Trophoblast cell (in vitro differentiated cells and primary cell): ENCODE measurements at regions not wholly inside any gene's neighbourhood (a gene's known extent, or its start where the extent isn't known, plus 50 kb on each side); places are given as distances from the start of the nearest gene placed in this dataset.

Experiments used
- DNase-seq, 2 donors: peaks; one replicate each; pipeline ENCODE4 v3.0.0-alpha.2; 2016
- H2AFZ ChIP-seq: 2 replicates; pipeline ENCODE4 v1.6.1; 2013; ENCODE audit warnings: low read length, moderate library complexity, mild to moderate bottlenecking; ENCODE audit not compliant: insufficient read depth, poor library complexity
- H2AK5ac ChIP-seq: 2 replicates; pipeline ENCODE4 v1.6.1; 2013; ENCODE audit warnings: mild to moderate bottlenecking, low read length
- H2BK120ac ChIP-seq: 2 replicates; pipeline ENCODE4 v1.6.1; 2013; ENCODE audit warnings: low read length, mild to moderate bottlenecking, moderate library complexity; ENCODE audit not compliant: insufficient read depth, poor library complexity
- H2BK12ac ChIP-seq: 2 replicates; pipeline ENCODE4 v1.6.1; 2013; ENCODE audit warnings: mild to moderate bottlenecking, low read length, moderate library complexity
- H2BK5ac ChIP-seq: 2 replicates; pipeline ENCODE4 v1.6.1; 2013; ENCODE audit warnings: low read length, low read depth, moderate library complexity, mild to moderate bottlenecking; ENCODE audit not compliant: poor library complexity
- H3K14ac ChIP-seq: 2 replicates; pipeline ENCODE4 v1.6.1; 2013; ENCODE audit warnings: mild to moderate bottlenecking, low read length
- H3K18ac ChIP-seq: 2 replicates; pipeline ENCODE4 v1.6.1; 2013; ENCODE audit warnings: mild to moderate bottlenecking, low read length
- H3K23ac ChIP-seq: 2 replicates; pipeline ENCODE4 v1.6.1; 2013; ENCODE audit warnings: low read length
- H3K27ac ChIP-seq: 2 replicates; pipeline ENCODE4 v1.5.1; 2013; ENCODE audit warnings: low read depth, mild to moderate bottlenecking, inconsistent platforms, low read length, moderate library complexity
- H3K27me3 ChIP-seq: 2 replicates; pipeline ENCODE4 v1.6.1; 2013; ENCODE audit warnings: inconsistent platforms, mild to moderate bottlenecking, low read length, moderate library complexity; ENCODE audit not compliant: insufficient read depth
- H3K36me3 ChIP-seq, 2 experiments: 1 replicate in 1 of 2; 2 replicates in 1 of 2; pipeline ENCODE4 v1.6.1; 2013; ENCODE audit warnings: low read length in 2 of 2, mild to moderate bottlenecking in 2 of 2, moderate library complexity in 1 of 2; ENCODE audit not compliant: insufficient read depth in 2 of 2, control insufficient read depth in 1 of 2
- H3K4ac ChIP-seq: 2 replicates; pipeline ENCODE4 v1.6.1; 2013; ENCODE audit warnings: low read depth, mild to moderate bottlenecking, low read length, moderate library complexity
- H3K4me1 ChIP-seq, 2 experiments: 1 replicate in 1 of 2; 2 replicates in 1 of 2; pipeline ENCODE4 v1.6.1; 2013; ENCODE audit warnings: low read length in 2 of 2, mild to moderate bottlenecking in 2 of 2, moderate library complexity in 1 of 2; ENCODE audit not compliant: insufficient read depth in 2 of 2, control insufficient read depth in 1 of 2
- H3K4me2 ChIP-seq: 2 replicates; pipeline ENCODE4 v1.6.1; 2013; ENCODE audit warnings: inconsistent platforms, mild to moderate bottlenecking, low read length, moderate library complexity
- H3K4me3 ChIP-seq: 2 replicates; pipeline ENCODE4 v1.5.1; 2013; ENCODE audit warnings: mild to moderate bottlenecking, low read depth, low read length, inconsistent platforms
- H3K79me1 ChIP-seq: one replicate; pipeline ENCODE4 v1.6.1; 2013; ENCODE audit warnings: low read length
- H3K79me2 ChIP-seq: 2 replicates; pipeline ENCODE4 v1.6.1; 2013; ENCODE audit warnings: low read length, mild to moderate bottlenecking; ENCODE audit not compliant: control insufficient read depth, insufficient read depth, poor library complexity
- H3K9ac ChIP-seq: 2 replicates; pipeline ENCODE4 v1.6.1; 2013; ENCODE audit warnings: mild to moderate bottlenecking, low read length
- H3K9me3 ChIP-seq: 2 replicates; pipeline ENCODE4 v1.6.1; 2013; ENCODE audit warnings: low read depth, mild to moderate bottlenecking, control low read depth, inconsistent platforms, low read length; ENCODE audit not compliant: insufficient read depth
- H4K12ac ChIP-seq: 2 replicates; pipeline ENCODE4 v1.6.1; 2013; ENCODE audit warnings: low read depth, mild to moderate bottlenecking, low read length, moderate library complexity
- H4K8ac ChIP-seq: 2 replicates; pipeline ENCODE4 v1.6.1; 2013; ENCODE audit warnings: low read depth, mild to moderate bottlenecking, low read length, moderate library complexity
- H4K91ac ChIP-seq: one replicate; pipeline ENCODE4 v1.6.1; 2013; ENCODE audit warnings: low read depth, mild to moderate bottlenecking, low read length, moderate library complexity
- WGBS: extraction: QIAGEN DNeasy Blood & Tissue Kit; methylation state at CpG from one replicate; pipeline ENCODE4 v1.1.7; 2013; ENCODE audit warnings: missing lambda C conversion rate; ENCODE audit not compliant: insufficient read length, insufficient coverage; ENCODE audit errors: extremely low coverage; 5-methylcytosine and 5-hydroxymethylcytosine counted together

DNA sequence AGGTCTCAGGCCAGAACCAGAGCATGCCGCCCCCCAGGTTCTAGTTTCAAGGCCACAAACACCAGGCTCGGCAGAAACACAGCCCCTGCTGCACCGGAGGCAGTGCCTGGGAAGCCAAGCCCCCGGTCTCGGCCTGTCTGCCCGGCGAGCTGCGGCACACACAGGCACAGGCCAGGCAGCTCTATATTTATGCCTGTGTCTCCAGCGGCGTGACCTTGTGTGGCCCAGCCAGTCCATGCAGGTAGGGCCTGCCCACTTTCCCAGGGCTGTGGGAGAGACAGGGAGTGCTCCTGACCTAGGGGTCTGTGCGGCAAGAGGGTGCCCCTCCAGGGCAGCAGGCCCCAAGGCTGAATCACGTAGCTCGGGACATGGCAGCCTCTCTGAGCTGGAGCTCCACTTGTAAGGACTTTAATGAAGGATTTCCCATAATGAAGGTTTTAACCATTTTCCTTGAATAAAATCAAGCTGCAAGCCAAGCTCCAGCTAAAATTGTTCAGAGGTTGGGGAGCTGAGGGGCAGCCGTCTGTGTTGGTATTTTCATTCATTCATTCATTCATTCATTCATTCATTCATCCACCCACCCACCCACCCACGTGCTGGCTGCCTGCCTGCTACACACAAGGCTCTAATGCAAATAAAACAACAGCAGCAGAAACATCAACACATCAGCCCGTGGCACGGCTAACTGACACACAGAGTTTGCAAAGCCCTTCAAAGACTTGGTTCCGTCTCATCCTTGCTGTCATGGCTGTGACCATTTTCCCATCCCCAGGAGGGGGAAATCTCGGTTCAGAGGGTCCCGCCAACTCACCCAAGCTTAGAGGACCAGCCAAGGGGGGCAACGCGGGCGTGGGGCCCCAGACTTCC is 92.0 kb downstream of the RFLNA start:
- Histone ChIP-seq H3K9ac (no peak overlapping the region), H3K79me2 (peaks cover 19% of the 10 kb centered on the region), H2BK12ac (peak overlapping the region; percentile 85), H3K4me1 (peaks cover 57 to 74% of the 10 kb centered on the region in 2 experiments), H4K8ac (peak overlapping the region; percentile 84), H2AK5ac (peak overlapping the region; percentile 53), H2BK120ac (peak overlapping the region; percentile 90), H3K14ac (peak overlapping the region; percentile 36), H2AFZ (no peak overlapping the region), H4K12ac (peak overlapping the region; percentile 37), H3K4ac (peak overlapping the region; percentile 67), H2BK5ac (peak overlapping the region; percentile 92), H3K4me2 (peak overlapping the region; percentile 16), H3K27ac (peak overlapping the region; percentile 92), H4K91ac (peak overlapping the region; percentile 98), H3K4me3 (no peak overlapping the region), H3K23ac (no peak overlapping the region), H3K27me3 (no peaks in the 10 kb centered on the region), H3K9me3 (peaks cover 2% of the 10 kb centered on the region), H3K18ac (peak overlapping the region; percentile 89), H3K79me1 (peaks cover 48% of the 10 kb centered on the region), H3K36me3 (peaks cover 29 to 31% of the 10 kb centered on the region in 2 experiments)
- DNase-seq, result peak; percentile 70 to 71
- no CpG with 5 or more reads among the region's 23 CpGs for WGBS

DNA sequence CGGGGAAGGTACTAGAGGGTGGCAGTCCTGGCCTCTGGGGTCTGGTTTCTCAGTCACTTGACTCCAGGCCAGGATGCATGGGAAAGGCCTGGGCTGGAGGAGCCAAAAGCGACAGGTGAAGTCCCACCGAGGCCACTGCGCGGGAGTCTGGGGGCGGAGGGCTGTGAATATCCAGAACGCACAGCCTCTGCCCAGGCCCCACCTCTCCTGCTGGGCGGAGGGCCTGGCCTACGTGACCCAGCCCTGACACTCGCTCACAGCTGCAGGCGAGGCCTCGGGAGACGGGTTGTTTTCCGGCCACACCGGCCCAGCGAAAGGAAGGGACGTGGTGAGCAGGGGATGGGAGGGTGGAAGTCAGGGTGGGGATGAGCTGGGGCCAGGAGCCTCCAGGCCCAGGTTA is 91.2 kb downstream of the RFLNA start:
- peak overlapping the region; percentile 84 for H4K8ac ChIP-seq
- H3K4ac ChIP-seq, result peak overlapping the region; percentile 51
- peaks cover 61 to 79% of the 10 kb centered on the region in 2 experiments for H3K4me1 ChIP-seq
- no peaks in the 10 kb centered on the region for H3K9me3 ChIP-seq
- H3K23ac ChIP-seq, result no peak overlapping the region
- H4K12ac ChIP-seq, result peak overlapping the region; percentile 63
- H2AFZ ChIP-seq, result peak overlapping the region; percentile 55
- H2BK120ac ChIP-seq, result peak overlapping the region; percentile 90
- H4K91ac ChIP-seq, result peak overlapping the region; percentile 98
- H2AK5ac ChIP-seq, result peak overlapping the region; percentile 96
- peak overlapping the region; percentile 94 for H3K14ac ChIP-seq
- H2BK12ac ChIP-seq, result peak overlapping the region; percentile 85
- WGBS, result no CpG with 5 or more reads among the region's 17 CpGs
- H3K9ac ChIP-seq, result no peak overlapping the region
- no peak overlapping the region for H3K4me3 ChIP-seq
- peak overlapping the region; percentile 89 for H3K18ac ChIP-seq
- peak overlapping the region; percentile 92 for H2BK5ac ChIP-seq
- peaks cover 52% of the 10 kb centered on the region for H3K79me1 ChIP-seq
- DNase-seq, result peak; percentile 82 to 86
- H3K4me2 ChIP-seq, result peak overlapping the region; percentile 7
- peak overlapping the region; percentile 92 for H3K27ac ChIP-seq
- H3K27me3 ChIP-seq, result no peaks in the 10 kb centered on the region
- peaks cover 19% of the 10 kb centered on the region for H3K79me2 ChIP-seq
- peaks cover 33 to 35% of the 10 kb centered on the region in 2 experiments for H3K36me3 ChIP-seq

GRCh38 chr12:124385219-124385969 is 90.5 kb downstream of the RFLNA start:
- H3K27ac ChIP-seq, result peak overlapping the region; percentile 92
- H2BK120ac ChIP-seq, result peak overlapping the region; percentile 90
- no peak overlapping the region for H3K4me3 ChIP-seq
- peak overlapping the region; percentile 92 for H2BK5ac ChIP-seq
- H3K9me3 ChIP-seq, result no peaks in the 10 kb centered on the region
- H2AFZ ChIP-seq, result peak overlapping the region; percentile 55
- H3K79me1 ChIP-seq, result peaks cover 52% of the 10 kb centered on the region
- peak overlapping the region; percentile 51 for H3K4ac ChIP-seq
- peak; percentile 73 to 81 for DNase-seq
- WGBS, result no CpG with 5 or more reads among the region's 32 CpGs
- H4K8ac ChIP-seq, result peak overlapping the region; percentile 84
- H3K27me3 ChIP-seq, result no peaks in the 10 kb centered on the region
- H3K79me2 ChIP-seq, result peaks cover 19% of the 10 kb centered on the region
- no peak overlapping the region for H3K23ac ChIP-seq
- peaks cover 35 to 37% of the 10 kb centered on the region in 2 experiments for H3K36me3 ChIP-seq
- peak overlapping the region; percentile 98 for H4K91ac ChIP-seq
- H3K4me2 ChIP-seq, result peak overlapping the region; percentile 46
- H3K18ac ChIP-seq, result peak overlapping the region; percentile 89
- peak overlapping the region; percentile 63 for H4K12ac ChIP-seq
- peak overlapping the region; percentile 94 for H3K14ac ChIP-seq
- H3K4me1 ChIP-seq, result peaks cover 62 to 79% of the 10 kb centered on the region in 2 experiments
- peak overlapping the region; percentile 85 for H2BK12ac ChIP-seq
- peak overlapping the region; percentile 96 for H2AK5ac ChIP-seq
- H3K9ac ChIP-seq, result no peak overlapping the region

GRCh38 chr12:124384299-124384894 is 89.5 kb downstream of the RFLNA start:
- Histone ChIP-seq H2BK12ac (peak overlapping the region; percentile 14), H3K4me2 (no peak overlapping the region), H3K14ac (peak overlapping the region; percentile 17), H3K27me3 (no peaks in the 10 kb centered on the region), H3K4ac (peak overlapping the region; percentile 2), H3K9me3 (no peaks in the 10 kb centered on the region), H3K9ac (peak overlapping the region; percentile 14), H3K23ac (no peak overlapping the region), H3K18ac (peak overlapping the region; percentile 23), H4K12ac (no peak overlapping the region), H2BK5ac (peak overlapping the region; percentile 6), H3K27ac (peak overlapping the region; percentile 41), H3K79me1 (peaks cover 54% of the 10 kb centered on the region), H3K79me2 (peaks cover 19% of the 10 kb centered on the region), H3K36me3 (peaks cover 41 to 44% of the 10 kb centered on the region in 2 experiments), H2AFZ (no peak overlapping the region), H4K91ac (peak overlapping the region; percentile 51), H3K4me3 (no peak overlapping the region), H2AK5ac (peak overlapping the region; percentile 1), H4K8ac (peak overlapping the region; percentile 22), H2BK120ac (peak overlapping the region; percentile 11), H3K4me1 (peaks cover 66 to 77% of the 10 kb centered on the region in 2 experiments)
- WGBS, result no CpG with 5 or more reads among the region's 20 CpGs
- no peak for DNase-seq
